GM12878 (cell line): ENCODE measurements at regions not wholly inside any gene's neighbourhood (a gene's known extent, or its start where the extent isn't known, plus 50 kb on each side); places are given as distances from the start of the nearest gene placed in this dataset.
A peak's percentile ranks its signal among the peaks of the same experiment; 100 is the strongest.

Experiments
- ATAC-seq: fragments of 200-7000 bp; cut with Tn5 transposase; 3 replicates; pipeline ENCODE4 v1.9.1; 2020; ENCODE audit warnings: mild to moderate bottlenecking, moderate library complexity
- BruUV-seq: library from RNA; stranded (reverse); fragments of 400-500 nt; replicated peaks from 2 replicates; lab custom pipeline; 2021; lab: Mats Ljungman, UMichigan
- CTCF ChIA-PET: fragments of 300-600 bp; sonication (Branson Sonifier 250); formaldehyde crosslinking; extraction: SDS; loops from one replicate; lab custom pipeline; 2021; ENCODE audit warnings: inconsistent platforms; lab: Yijun Ruan, JAX
- POLR2A ChIA-PET: fragments of 350-600 bp; formaldehyde crosslinking; extraction: SDS; loops from one replicate; lab custom pipeline; 2021; ENCODE audit warnings: inconsistent platforms; lab: Charles Lee
- RAD21 ChIA-PET: fragments of 300-600 bp; sonication (Branson Sonifier 250); formaldehyde crosslinking; loops from one replicate; lab custom pipeline; 2023; ENCODE audit warnings: antibody characterized with exemption; ENCODE audit not compliant: unreplicated experiment; lab: Charles Lee
- SMC1A ChIA-PET: fragments of 300-600 bp; sonication (Branson Sonifier 250); formaldehyde crosslinking; loops from one replicate; lab custom pipeline; 2023; ENCODE audit not compliant: unreplicated experiment, uncharacterized antibody; lab: Charles Lee
- DNase-seq: peaks from one replicate; pipeline ENCODE4 v3.0.0-alpha.2; 2011; ENCODE audit warnings: low read depth, low spot score
- FAIRE-seq: peaks from 3 replicates; lab custom pipeline; 2011; peaks lifted over from hg19 to GRCh38; lab: Jason Lieb, UNC
- H2AFZ ChIP-seq: 2 replicates; pipeline ENCODE4 v1.6.0; 2011; ENCODE audit warnings: low read depth, low read length, control low read depth; ENCODE audit not compliant: control insufficient read depth
- H3K27ac ChIP-seq: 2 replicates; pipeline ENCODE4 v1.5.1; 2011; ENCODE audit warnings: control low read depth; ENCODE audit not compliant: control insufficient read depth, insufficient read depth
- H3K27me3 ChIP-seq, 2 experiments: replicated peaks in 1 of 2; 2 replicates each; pipeline versions ENCODE4 v1.6.0 to v1.6.1; 2011; ENCODE audit warnings: low read length in 1 of 2; ENCODE audit not compliant: control insufficient read depth in 2 of 2, insufficient read depth in 2 of 2
- H3K36me3 ChIP-seq, 2 experiments: 2 replicates each; pipeline ENCODE4 v1.5.1; 2011; ENCODE audit warnings: low read length in 1 of 2; ENCODE audit not compliant: control insufficient read depth in 2 of 2, insufficient read depth in 2 of 2
- H3K4me1 ChIP-seq: 2 replicates; pipeline ENCODE4 v1.6.1; 2011; ENCODE audit warnings: mild to moderate bottlenecking, low read length, moderate library complexity, mixed read lengths; ENCODE audit not compliant: control insufficient read depth, insufficient read depth
- H3K4me2 ChIP-seq: 2 replicates; pipeline ENCODE4 v1.6.0; 2011; ENCODE audit warnings: control low read depth; ENCODE audit not compliant: control insufficient read depth, insufficient read depth
- H3K4me3 ChIP-seq: fragments of 200-600 bp; sonication (generic); 2 replicates; pipeline ENCODE4 v1.5.1; 2016
- H3K79me2 ChIP-seq: 2 replicates; pipeline ENCODE4 v1.6.0; 2011; ENCODE audit warnings: low read length; ENCODE audit not compliant: control insufficient read depth, insufficient read depth
- H3K9ac ChIP-seq: 2 replicates; pipeline ENCODE4 v1.8.0; 2011; ENCODE audit warnings: low read length, control low read depth, mixed read lengths; ENCODE audit not compliant: control insufficient read depth, insufficient read depth
- H3K9me3 ChIP-seq: replicated peaks from 3 replicates; pipeline ENCODE4 v1.5.1; 2011; ENCODE audit warnings: mild to moderate bottlenecking, low read length; ENCODE audit not compliant: control insufficient read depth, insufficient read depth
- H4K20me1 ChIP-seq: 2 replicates; pipeline ENCODE4 v1.6.0; 2011; ENCODE audit not compliant: control insufficient read depth, insufficient read depth
- BCL11A ChIP-seq: IDR thresholded peaks from 2 replicates; pipeline ENCODE4 v1.6.1; 2011; ENCODE audit warnings: low read depth, low read length
- KAT2A ChIP-seq: conservative IDR thresholded peaks from 2 replicates; pipeline ENCODE4 v1.6.1; 2011; ENCODE audit warnings: low read depth, low read length; ENCODE audit not compliant: control insufficient read depth
- NR2C2 ChIP-seq: IDR thresholded peaks from 2 replicates; pipeline ENCODE4 v1.6.1; 2011; ENCODE audit warnings: borderline replicate concordance, low read depth; ENCODE audit not compliant: control insufficient read depth, insufficient read length
- RAD21 ChIP-seq: IDR thresholded peaks from 2 replicates; pipeline ENCODE4 v1.6.1; 2011; ENCODE audit warnings: mild to moderate bottlenecking, low read depth, low read length, moderate library complexity; ENCODE audit not compliant: insufficient read depth
- SIN3A ChIP-seq: IDR thresholded peaks from 2 replicates; pipeline ENCODE4 v1.6.1; 2012; ENCODE audit warnings: low read depth, low read length, improper control_type of control experiment
- SMC3 ChIP-seq: IDR thresholded peaks from 2 replicates; pipeline ENCODE4 v1.6.1; 2011; ENCODE audit warnings: low read length, improper control_type of control experiment, borderline replicate concordance
- WGBS: methylation state at CpG from one replicate; pipeline ENCODE4 v1.1.6; 2016; ENCODE audit warnings: low lambda C conversion rate; ENCODE audit not compliant: insufficient replicate concordance, insufficient coverage; ENCODE audit errors: missing lambda C conversion rate; 5-methylcytosine and 5-hydroxymethylcytosine counted together
- in situ Hi-C: fragments of 300-500 bp; cut with MboI; formaldehyde crosslinking; loops from 9 replicates; pipeline ENCODE4 v1.14.3; 2018; ENCODE audit warnings: mixed read lengths
- intact Hi-C: fragments of 100-400 bp; cut with micrococcal nuclease; formaldehyde crosslinking; loops from one replicate; pipeline ENCODE4 v1.14.2; 2022; ENCODE audit not compliant: unreplicated experiment
- TF ChIP-seq, protein P1 (sequence below), 3 experiments: IDR thresholded peaks in 2 of 3; conservative IDR thresholded peaks in 1 of 3; 2 replicates each; pipeline ENCODE4 v1.5.1; 2011; ENCODE audit warnings: low read depth in 3 of 3, low read length in 3 of 3, mild to moderate bottlenecking in 3 of 3, control low read depth in 2 of 3, moderate library complexity in 2 of 3, inconsistent platforms in 1 of 3, mixed read lengths in 1 of 3; ENCODE audit not compliant: control insufficient read depth in 2 of 3, insufficient read depth in 1 of 3; ENCODE audit errors: extremely low read depth in 1 of 3
- TF ChIP-seq, protein P2 (sequence below): fragments of 450-650 bp; IDR thresholded peaks from 2 replicates; pipeline ENCODE4 v1.6.1; 2017; ENCODE audit warnings: low read depth, mild to moderate bottlenecking, moderate library complexity

DNA sequence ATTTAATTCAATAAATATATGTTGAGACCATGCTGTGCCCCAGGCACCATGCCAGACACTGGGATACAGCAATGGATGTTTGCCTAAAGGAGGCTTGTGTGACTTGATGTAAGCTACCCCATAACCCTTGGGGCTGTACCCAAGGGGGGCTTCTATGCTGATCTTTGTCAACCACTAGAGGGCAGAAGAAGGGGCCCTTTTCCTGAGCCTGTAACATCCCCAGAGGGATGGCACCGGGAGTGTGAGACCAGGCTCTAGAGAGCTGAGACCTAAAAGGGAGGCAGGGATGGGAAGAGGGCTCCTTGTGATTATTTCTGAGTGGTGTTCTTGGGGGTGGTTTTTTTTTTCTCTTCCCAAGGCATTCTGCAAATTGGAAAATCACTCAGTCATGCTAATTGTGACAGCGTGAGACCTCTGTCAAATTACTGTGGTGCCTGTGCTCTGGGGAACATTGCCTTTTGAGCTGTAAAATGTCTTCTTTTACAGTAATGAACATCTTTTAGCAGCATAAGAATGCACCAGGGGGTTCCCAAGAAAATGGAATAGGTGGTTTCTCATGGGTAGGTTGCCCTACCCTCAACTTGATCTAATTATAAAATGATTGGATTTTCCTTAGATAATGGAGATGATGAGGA is 138.7 kb upstream of the SLC24A3 start:
- no peaks in the 10 kb centered on the region for H4K20me1 ChIP-seq
- H3K4me2 ChIP-seq, result no peak overlapping the region
- TF ChIP-seq, protein P1, sequence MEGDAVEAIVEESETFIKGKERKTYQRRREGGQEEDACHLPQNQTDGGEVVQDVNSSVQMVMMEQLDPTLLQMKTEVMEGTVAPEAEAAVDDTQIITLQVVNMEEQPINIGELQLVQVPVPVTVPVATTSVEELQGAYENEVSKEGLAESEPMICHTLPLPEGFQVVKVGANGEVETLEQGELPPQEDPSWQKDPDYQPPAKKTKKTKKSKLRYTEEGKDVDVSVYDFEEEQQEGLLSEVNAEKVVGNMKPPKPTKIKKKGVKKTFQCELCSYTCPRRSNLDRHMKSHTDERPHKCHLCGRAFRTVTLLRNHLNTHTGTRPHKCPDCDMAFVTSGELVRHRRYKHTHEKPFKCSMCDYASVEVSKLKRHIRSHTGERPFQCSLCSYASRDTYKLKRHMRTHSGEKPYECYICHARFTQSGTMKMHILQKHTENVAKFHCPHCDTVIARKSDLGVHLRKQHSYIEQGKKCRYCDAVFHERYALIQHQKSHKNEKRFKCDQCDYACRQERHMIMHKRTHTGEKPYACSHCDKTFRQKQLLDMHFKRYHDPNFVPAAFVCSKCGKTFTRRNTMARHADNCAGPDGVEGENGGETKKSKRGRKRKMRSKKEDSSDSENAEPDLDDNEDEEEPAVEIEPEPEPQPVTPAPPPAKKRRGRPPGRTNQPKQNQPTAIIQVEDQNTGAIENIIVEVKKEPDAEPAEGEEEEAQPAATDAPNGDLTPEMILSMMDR (IDR thresholded peaks at IDR 0.05 in 2 of 3, conservative IDR thresholded peaks at IDR 0.05 in 1 of 3; ENCODE audit: control insufficient read depth in 2 of 3, extremely low read depth in 1 of 3, insufficient read depth in 1 of 3, low read depth in 3 of 3, low read length in 3 of 3), result peak; percentile 20 to 42 (median 42); a peak in 3 of 6 replicates
- no peak for TF ChIP-seq KAT2A
- TF ChIP-seq, protein P2, sequence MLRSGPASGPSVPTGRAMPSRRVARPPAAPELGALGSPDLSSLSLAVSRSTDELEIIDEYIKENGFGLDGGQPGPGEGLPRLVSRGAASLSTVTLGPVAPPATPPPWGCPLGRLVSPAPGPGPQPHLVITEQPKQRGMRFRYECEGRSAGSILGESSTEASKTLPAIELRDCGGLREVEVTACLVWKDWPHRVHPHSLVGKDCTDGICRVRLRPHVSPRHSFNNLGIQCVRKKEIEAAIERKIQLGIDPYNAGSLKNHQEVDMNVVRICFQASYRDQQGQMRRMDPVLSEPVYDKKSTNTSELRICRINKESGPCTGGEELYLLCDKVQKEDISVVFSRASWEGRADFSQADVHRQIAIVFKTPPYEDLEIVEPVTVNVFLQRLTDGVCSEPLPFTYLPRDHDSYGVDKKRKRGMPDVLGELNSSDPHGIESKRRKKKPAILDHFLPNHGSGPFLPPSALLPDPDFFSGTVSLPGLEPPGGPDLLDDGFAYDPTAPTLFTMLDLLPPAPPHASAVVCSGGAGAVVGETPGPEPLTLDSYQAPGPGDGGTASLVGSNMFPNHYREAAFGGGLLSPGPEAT, result peak; percentile 22; the same call in 1 of the 2 replicates
- peak; percentile 58; the same call in 1 of the 2 replicates for TF ChIP-seq BCL11A
- 0 out of 2 replicates have a peak, but pooled peaks have one; percentile 11 for TF ChIP-seq SMC3
- no peak for TF ChIP-seq SIN3A
- no peak for TF ChIP-seq NR2C2
- TF ChIP-seq RAD21, result peak; percentile 41; the same call in 1 of the 2 replicates
- ChIA-PET POLR2A (interaction anchor here (0.7 kb wide), 2 partner anchors 31 to 106 kb away, joined by 3 to 4 read pairs; no protein-coding TSS in a partner anchor), CTCF (interaction anchor here (0.6 to 2.5 kb wide), 12 partner anchors 10 to 1370 kb away, joined by 3 to 10 read pairs (median 4); no protein-coding TSS in a partner anchor), SMC1A (interaction anchor here (0.7 to 4.0 kb wide), 14 partner anchors 9 to 442 kb away, joined by 3 to 21 read pairs (median 3); no protein-coding TSS in a partner anchor), RAD21 (interaction anchor here (0.9 to 3.4 kb wide), 6 partner anchors 20 to 587 kb away, joined by 3 to 11 read pairs (median 3); no protein-coding TSS in a partner anchor)
- ATAC-seq (no peak), FAIRE-seq (no peak), DNase-seq (no peak)
- no peak overlapping the region for H3K9ac ChIP-seq
- H3K4me1 ChIP-seq, result peaks cover 39% of the 10 kb centered on the region
- H3K4me3 ChIP-seq, result no peak overlapping the region
- no TSS peak for BruUV-seq
- H2AFZ ChIP-seq, result no peak overlapping the region; the same call in 1 of the 2 replicates
- in situ Hi-C loops (loop anchor here (10.0 to 25.0 kb wide), 2 partner anchors 439 to 661 kb away; no protein-coding TSS in a partner anchor), intact Hi-C loops (loop anchor here (5.0 to 10.0 kb wide), 3 partner anchors 111 to 661 kb away; no protein-coding TSS in a partner anchor)
- 0% methylated on average over 2 of the region's 2 CpGs for WGBS
- H3K9me3 ChIP-seq, result no peaks in the 10 kb centered on the region; the same call in 2 of the 3 replicates
- 0 out of 2 replicates have a peak overlapping the region, but pooled peaks have one; percentile 68 for H3K27ac ChIP-seq
- no peaks in the 10 kb centered on the region for H3K79me2 ChIP-seq
- no peaks in the 10 kb centered on the region for H3K27me3 ChIP-seq
- H3K36me3 ChIP-seq, result no peaks in the 10 kb centered on the region
